Esophagus squamous epithelium (tissue), 5 donors: ENCODE measurements at regions not wholly inside any gene's neighbourhood (a gene's known extent, or its start where the extent isn't known, plus 50 kb on each side); places are given as distances from the start of the nearest gene placed in this dataset.

Experiments
- DNase-seq: peaks from one replicate; lab custom pipeline; 2025; lab: John Stamatoyannopoulos, UW
- H3K27ac ChIP-seq, 4 donors: fragments of 200-600 bp; sonication (generic); one replicate each; pipeline ENCODE4 v1.5.1; 2016 to 2019; ENCODE audit warnings: mild to moderate bottlenecking in 1 of 4
- H3K27me3 ChIP-seq, 4 donors: fragments of 200-600 bp; sonication (generic); 1 replicate in 3 of 4; 2 replicates in 1 of 4; pipeline versions ENCODE4 v1.5.1 to v1.6.0; 2017 to 2021; ENCODE audit warnings: antibody characterized with exemption in 1 of 4
- H3K36me3 ChIP-seq, 3 donors: fragments of 200-600 bp; sonication (generic); one replicate each; pipeline ENCODE4 v1.5.1; 2016 to 2019
- H3K4me1 ChIP-seq, 3 donors: fragments of 200-600 bp; sonication (generic); one replicate each; pipeline ENCODE4 v1.5.1; 2017 to 2019
- H3K4me3 ChIP-seq, 4 donors: fragments of 200-600 bp; sonication (generic); 1 replicate in 3 of 4; 2 replicates in 1 of 4; pipeline ENCODE4 v1.5.1; 2016 to 2019; ENCODE audit warnings: mild to moderate bottlenecking in 2 of 4, moderate library complexity in 1 of 4
- H3K9me3 ChIP-seq, 3 donors: fragments of 200-600 bp; sonication (generic); one replicate each; pipeline ENCODE4 v1.5.1; 2016 to 2019
- POLR2A ChIP-seq, 4 donors: fragments of 450-650 bp; IDR thresholded peaks; one replicate each; pipeline ENCODE4 v1.6.1; 2017; ENCODE audit warnings: antibody characterized with exemption in 4 of 4, mild to moderate bottlenecking in 4 of 4, moderate library complexity in 3 of 4
- WGBS, 2 donors: methylation state at CpG; one replicate each; pipeline ENCODE4 v1.1.5; 2018; 5-methylcytosine and 5-hydroxymethylcytosine counted together
- intact Hi-C: fragments of 100-400 bp; cut with DNase I; formaldehyde crosslinking; loops from one replicate; pipeline ENCODE4 v1.15.0; 2022
- TF ChIP-seq, protein P1 (sequence below), 6 experiments: fragments of 450-650 bp in 4 of 6; fragments of 200-600 bp in 2 of 6; sonication (generic) in 2 of 6; IDR thresholded peaks; one replicate each; pipeline ENCODE4 v1.5.1; 2016 to 2019; ENCODE audit warnings: antibody characterized with exemption in 6 of 6, mild to moderate bottlenecking in 4 of 6, moderate library complexity in 4 of 6
- donor health status: DM: yes; HTN: yes; CAD: no.

DNA sequence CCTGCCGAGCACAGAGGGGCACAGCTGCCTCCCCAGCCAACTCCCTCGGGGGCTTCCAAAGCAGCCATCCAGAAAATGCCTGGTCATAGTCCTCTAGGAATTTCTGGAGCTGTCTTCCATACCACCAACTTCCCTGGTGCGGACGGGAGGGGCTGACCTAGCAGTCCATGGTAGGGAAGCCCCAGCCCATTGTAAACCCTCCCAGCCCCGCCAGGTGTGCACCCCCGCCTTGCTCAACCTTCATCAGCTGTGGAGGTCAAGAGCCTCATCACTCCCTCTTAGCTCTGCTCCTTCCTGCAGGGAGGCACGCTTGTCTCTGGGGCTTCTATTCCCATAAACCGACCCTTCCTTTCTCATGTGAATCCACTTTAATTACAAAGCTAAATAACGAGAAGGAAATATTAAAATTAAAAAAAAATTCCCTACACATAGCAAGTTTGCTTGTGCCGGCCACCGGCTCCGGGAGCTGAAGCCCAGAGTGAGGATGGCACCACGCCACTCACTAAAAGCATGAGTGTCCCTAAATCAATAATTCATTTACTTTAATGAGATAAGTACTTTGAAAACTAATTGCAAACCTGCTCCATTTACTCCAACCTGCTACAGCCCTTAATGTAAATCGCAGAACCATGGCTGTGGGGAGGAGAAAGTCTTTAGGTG is 181.4 kb downstream of the ENGASE start:
- no peak for DNase-seq
- Histone ChIP-seq H3K9me3 (no peaks in the 10 kb centered on the region), H3K4me1 (no peaks in the 10 kb centered on the region), H3K4me3 (no peak overlapping the region), H3K27ac (no peak overlapping the region), H3K27me3 (peaks cover 0 to 98% (median 0%) of the 10 kb centered on the region in 4 donors), H3K36me3 (no peaks in the 10 kb centered on the region)
- intact Hi-C loops: no loop called here
- TF ChIP-seq, protein P1, sequence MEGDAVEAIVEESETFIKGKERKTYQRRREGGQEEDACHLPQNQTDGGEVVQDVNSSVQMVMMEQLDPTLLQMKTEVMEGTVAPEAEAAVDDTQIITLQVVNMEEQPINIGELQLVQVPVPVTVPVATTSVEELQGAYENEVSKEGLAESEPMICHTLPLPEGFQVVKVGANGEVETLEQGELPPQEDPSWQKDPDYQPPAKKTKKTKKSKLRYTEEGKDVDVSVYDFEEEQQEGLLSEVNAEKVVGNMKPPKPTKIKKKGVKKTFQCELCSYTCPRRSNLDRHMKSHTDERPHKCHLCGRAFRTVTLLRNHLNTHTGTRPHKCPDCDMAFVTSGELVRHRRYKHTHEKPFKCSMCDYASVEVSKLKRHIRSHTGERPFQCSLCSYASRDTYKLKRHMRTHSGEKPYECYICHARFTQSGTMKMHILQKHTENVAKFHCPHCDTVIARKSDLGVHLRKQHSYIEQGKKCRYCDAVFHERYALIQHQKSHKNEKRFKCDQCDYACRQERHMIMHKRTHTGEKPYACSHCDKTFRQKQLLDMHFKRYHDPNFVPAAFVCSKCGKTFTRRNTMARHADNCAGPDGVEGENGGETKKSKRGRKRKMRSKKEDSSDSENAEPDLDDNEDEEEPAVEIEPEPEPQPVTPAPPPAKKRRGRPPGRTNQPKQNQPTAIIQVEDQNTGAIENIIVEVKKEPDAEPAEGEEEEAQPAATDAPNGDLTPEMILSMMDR (IDR thresholded peaks at IDR 0.05): no peak
- 65 to 73% methylated on average over 7 to 8 of the region's 14 CpGs for WGBS, 2 donors

DNA sequence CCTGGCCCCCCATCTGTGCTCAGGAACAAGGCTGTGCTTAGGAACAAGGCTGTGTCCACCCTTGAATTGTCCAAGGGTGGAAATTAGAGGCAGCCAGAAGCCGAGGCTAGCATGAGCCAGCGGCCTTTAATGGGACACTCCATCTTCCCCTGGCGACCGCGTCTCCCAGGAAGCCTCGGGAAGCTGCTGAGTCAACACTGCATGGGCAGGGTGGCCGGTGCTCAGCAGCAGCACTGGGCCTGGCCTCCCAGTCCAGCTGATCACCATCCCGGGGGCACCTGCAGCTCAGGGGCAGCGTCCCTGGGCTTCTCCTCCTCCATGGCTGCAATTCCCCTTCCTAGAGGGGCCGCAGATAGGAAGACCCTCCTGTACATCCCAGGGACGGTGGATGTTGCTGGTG is 180.8 kb downstream of the ENGASE start:
- TF ChIP-seq, protein P1 (IDR thresholded peaks at IDR 0.05): no peak
- no peak for TF ChIP-seq POLR2A (IDR thresholded peaks at IDR 0.05)
- intact Hi-C loops: no loop called here
- WGBS, 2 donors: no CpG with 5 or more reads among the region's 11 CpGs

GRCh38 chr17:79255046-79255445 is 180.4 kb downstream of the ENGASE start:
- Histone ChIP-seq H3K4me1 (no peaks in the 10 kb centered on the region), H3K36me3 (no peaks in the 10 kb centered on the region), H3K9me3 (no peaks in the 10 kb centered on the region), H3K27ac (no peak overlapping the region), H3K4me3 (no peak overlapping the region), H3K27me3 (peaks cover 0 to 98% (median 0%) of the 10 kb centered on the region in 4 donors)
- WGBS, 2 donors: no CpG with 5 or more reads among the region's 6 CpGs
- intact Hi-C loops: no loop called here
- no peak for DNase-seq
- TF ChIP-seq POLR2A (IDR thresholded peaks at IDR 0.05): no peak
- TF ChIP-seq, protein P1 (IDR thresholded peaks at IDR 0.05): no peak

More for the DNA sequence above, 180.8 kb downstream of the ENGASE start:
- DNase-seq: no peak
- Histone ChIP-seq H3K4me3 (no peak overlapping the region), H3K9me3 (no peaks in the 10 kb centered on the region), H3K36me3 (no peaks in the 10 kb centered on the region), H3K27ac (no peak overlapping the region), H3K4me1 (no peaks in the 10 kb centered on the region), H3K27me3 (peaks cover 0 to 98% (median 0%) of the 10 kb centered on the region in 4 donors)

- DNase-seq: no peak
- Histone ChIP-seq H3K4me1 (no peaks in the 10 kb centered on the region), H3K27me3 (peaks cover 0 to 96% (median 0%) of the 10 kb centered on the region in 4 donors), H3K27ac (no peak overlapping the region), H3K9me3 (no peaks in the 10 kb centered on the region), H3K36me3 (no peaks in the 10 kb centered on the region), H3K4me3 (no peak overlapping the region)
- WGBS, 2 donors: 55 to 57% methylated on average over 9 to 11 of the region's 12 CpGs
- TF ChIP-seq, protein P1 (IDR thresholded peaks at IDR 0.05): no peak
- no peak for TF ChIP-seq POLR2A (IDR thresholded peaks at IDR 0.05)
- intact Hi-C loops: no loop called here
These were observed 178.3 kb downstream of the ENGASE start for GRCh38 chr17:79252886-79253285.

DNA sequence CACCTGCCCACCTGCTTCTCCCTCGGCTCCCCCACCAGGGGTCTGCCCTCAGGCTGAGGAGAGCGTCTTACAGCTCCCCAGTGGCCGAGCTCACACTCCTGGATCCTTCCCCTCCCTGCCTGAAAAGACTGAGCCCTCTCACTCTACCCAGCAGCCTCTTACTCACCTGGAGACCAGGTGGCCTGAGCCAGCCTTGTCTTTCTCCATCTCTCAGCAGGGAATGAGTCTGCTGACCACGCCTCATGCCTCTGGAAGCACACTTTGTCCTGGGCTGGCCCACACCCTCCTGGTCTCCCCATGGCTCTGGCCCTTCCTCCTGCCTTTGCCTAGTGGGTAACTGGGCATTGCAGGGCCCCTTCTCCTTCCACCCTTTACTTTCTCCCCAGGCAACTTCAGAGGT is 177.2 kb downstream of the ENGASE start:
- Histone ChIP-seq H3K9me3 (no peaks in the 10 kb centered on the region), H3K36me3 (no peaks in the 10 kb centered on the region), H3K4me1 (no peaks in the 10 kb centered on the region), H3K27me3 (peaks cover 0 to 97% (median 0%) of the 10 kb centered on the region in 4 donors), H3K27ac (no peak overlapping the region), H3K4me3 (no peak overlapping the region)
- 39 to 63% methylated on average over 4 of the region's 4 CpGs for WGBS, 2 donors
- DNase-seq: no peak
- intact Hi-C loops: no loop called here
- TF ChIP-seq, protein P1 (IDR thresholded peaks at IDR 0.05): no peak
- TF ChIP-seq POLR2A (IDR thresholded peaks at IDR 0.05): no peak
